ENCODE measurements at regions not wholly inside any gene's neighbourhood (a gene's known extent, or its start where the extent isn't known, plus 50 kb on each side); places are given as distances from the start of the nearest gene placed in this dataset.
A peak's percentile ranks its signal among the peaks of the same experiment; 100 is the strongest.

DNA sequence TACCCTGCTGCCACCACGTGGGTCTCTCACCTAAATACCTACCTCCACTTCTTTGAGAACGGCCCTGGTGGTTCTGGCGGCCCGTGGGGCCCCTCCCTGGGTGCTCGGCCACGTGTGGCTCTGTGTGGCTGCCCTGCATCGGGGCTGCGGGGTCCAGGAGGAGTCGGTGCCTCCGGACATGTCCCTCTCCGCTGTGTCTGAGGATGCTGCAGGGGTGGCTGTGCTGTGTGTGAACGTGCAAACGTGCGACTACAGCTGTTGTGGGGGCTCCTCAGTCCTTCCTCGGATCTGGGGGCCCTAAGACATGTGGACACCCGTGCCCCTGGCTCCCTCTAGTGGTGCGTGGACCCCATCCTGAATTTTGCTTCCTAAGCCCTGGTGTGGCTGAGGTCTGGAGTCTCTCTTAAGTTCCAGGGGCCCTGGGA lies 691.8 kb downstream of the QKI start:
- Histone ChIP-seq H3K9ac (ENCODE audit: extremely low read depth, insufficient read length, low read length) (no peak overlapping the region), H3K4me2 (ENCODE audit: insufficient read depth, insufficient read length, low read length) (no peak overlapping the region), H3K9me3 (ENCODE audit: control insufficient read depth, low read depth, low read length) (no peaks in the 10 kb centered on the region), H3K56ac (ENCODE audit: insufficient read length, low read depth, low read length) (no peak overlapping the region), H2AFZ (ENCODE audit: low read length) (no peak overlapping the region), H4K8ac (replicated peaks; ENCODE audit: insufficient read length, low read depth, low read length) (no peak overlapping the region), H4K5ac (ENCODE audit: insufficient read length, low read depth, low read length) (no peak overlapping the region), H4K91ac (ENCODE audit: insufficient read length, low read depth, low read length) (no peak overlapping the region), H3T11ph (ENCODE audit: low read length) (no peak overlapping the region), H3K79me1 (ENCODE audit: insufficient read depth, low read depth, low read length, poor library complexity, severe bottlenecking) (no peaks in the 10 kb centered on the region), H2BK5ac (ENCODE audit: insufficient read length, low read length) (no peak overlapping the region), H4K20me1 (ENCODE audit: control insufficient read depth, insufficient read depth, insufficient read length) (no peaks in the 10 kb centered on the region), H3K79me2 (ENCODE audit: insufficient read depth, low read length) (no peaks in the 10 kb centered on the region), H3K4me1 (ENCODE audit: insufficient read depth, low read length) (peaks cover 3% of the 10 kb centered on the region; the same call in 1 of the 2 replicates), H2BK12ac (ENCODE audit: insufficient read length, low read depth, low read length) (no peak overlapping the region), H2AK5ac (ENCODE audit: insufficient read length, low read length) (no peak overlapping the region), H2BK120ac (ENCODE audit: low read depth, low read length, poor library complexity, severe bottlenecking) (no peak overlapping the region), H3K4ac (ENCODE audit: low read depth, low read length) (no peak overlapping the region), H3K23ac (ENCODE audit: insufficient read length, low read depth, low read length) (no peak overlapping the region), H2BK20ac (ENCODE audit: low read depth, low read length, poor library complexity, severe bottlenecking) (no peak overlapping the region), H3K18ac (ENCODE audit: insufficient read length, low read depth, low read length) (no peak overlapping the region), H3K23me2 (ENCODE audit: insufficient read length, low read depth, low read length, poor library complexity, severe bottlenecking) (no peaks in the 10 kb centered on the region), H3K27me3 (ENCODE audit: insufficient read depth, low read length) (no peaks in the 10 kb centered on the region), H3K27ac (ENCODE audit: insufficient read length, low read depth, low read length) (no peak overlapping the region), H2BK15ac (ENCODE audit: low read depth, low read length) (no peak overlapping the region), H3K14ac (ENCODE audit: insufficient read depth, low read length) (no peak overlapping the region)
- no peak overlapping the region for H3K27ac Mint-ChIP-seq
- H3K9me3 Mint-ChIP-seq = peaks cover 0 to 3% of the 10 kb centered on the region in 2 experiments; a peak in 3 of 5 replicates
- H3K4me1 Mint-ChIP-seq = peaks cover 21 to 27% of the 10 kb centered on the region in 2 experiments
- peaks cover 0 to 13% (median 0%) of the 10 kb centered on the region in 3 experiments; a peak in 2 of 7 replicates for H3K36me3 Mint-ChIP-seq (ENCODE audit: insufficient read depth in 1 of 3, low read depth in 3 of 3)
- H3K27me3 Mint-ChIP-seq (ENCODE audit: low read depth) = no peaks in the 10 kb centered on the region; the same call in 1 of the 2 replicates
- DNase-seq = peak; percentile 71
- WGBS (ENCODE audit: extremely low coverage, insufficient read length, low lambda C conversion rate) = no CpG with 5 or more reads among the region's 17 CpGs
- H3K4me3 Mint-ChIP-seq = no peak overlapping the region
- TF ChIP-seq, protein P1, sequence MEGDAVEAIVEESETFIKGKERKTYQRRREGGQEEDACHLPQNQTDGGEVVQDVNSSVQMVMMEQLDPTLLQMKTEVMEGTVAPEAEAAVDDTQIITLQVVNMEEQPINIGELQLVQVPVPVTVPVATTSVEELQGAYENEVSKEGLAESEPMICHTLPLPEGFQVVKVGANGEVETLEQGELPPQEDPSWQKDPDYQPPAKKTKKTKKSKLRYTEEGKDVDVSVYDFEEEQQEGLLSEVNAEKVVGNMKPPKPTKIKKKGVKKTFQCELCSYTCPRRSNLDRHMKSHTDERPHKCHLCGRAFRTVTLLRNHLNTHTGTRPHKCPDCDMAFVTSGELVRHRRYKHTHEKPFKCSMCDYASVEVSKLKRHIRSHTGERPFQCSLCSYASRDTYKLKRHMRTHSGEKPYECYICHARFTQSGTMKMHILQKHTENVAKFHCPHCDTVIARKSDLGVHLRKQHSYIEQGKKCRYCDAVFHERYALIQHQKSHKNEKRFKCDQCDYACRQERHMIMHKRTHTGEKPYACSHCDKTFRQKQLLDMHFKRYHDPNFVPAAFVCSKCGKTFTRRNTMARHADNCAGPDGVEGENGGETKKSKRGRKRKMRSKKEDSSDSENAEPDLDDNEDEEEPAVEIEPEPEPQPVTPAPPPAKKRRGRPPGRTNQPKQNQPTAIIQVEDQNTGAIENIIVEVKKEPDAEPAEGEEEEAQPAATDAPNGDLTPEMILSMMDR (conservative IDR thresholded peaks at IDR 0.05) = peak; percentile 70

Data from H9 (cell line).